Neural cell (in vitro differentiated cells): ENCODE measurements at regions not wholly inside any gene's neighbourhood (a gene's known extent, or its start where the extent isn't known, plus 50 kb on each side); places are given as distances from the start of the nearest gene placed in this dataset.

Experiments
- CTCF ChIP-seq: fragments of 450-650 bp; IDR thresholded peaks from 2 replicates; pipeline ENCODE4 v1.5.1; 2014; ENCODE audit warnings: antibody characterized with exemption, mild to moderate bottlenecking, moderate library complexity; ENCODE audit not compliant: poor library complexity, severe bottlenecking
- EP300 ChIP-seq: fragments of 450-650 bp; conservative IDR thresholded peaks from 2 replicates; pipeline ENCODE4 v1.6.1; 2014; ENCODE audit warnings: antibody characterized with exemption, mild to moderate bottlenecking, moderate library complexity; ENCODE audit not compliant: poor library complexity, severe bottlenecking
- EZH2 ChIP-seq: fragments of 200-600, 300-800 bp; shearing (Covaris generic), sonication (generic); IDR thresholded peaks from 2 replicates; pipeline ENCODE4 v1.6.1; 2014; ENCODE audit warnings: antibody characterized with exemption, low read length, borderline replicate concordance, mild to moderate bottlenecking; ENCODE audit not compliant: insufficient read depth, poor library complexity, severe bottlenecking
- POLR2AphosphoS5 ChIP-seq: IDR thresholded peaks from 2 replicates; pipeline ENCODE4 v1.6.1; 2012
- RAD21 ChIP-seq: fragments of 450-650 bp; conservative IDR thresholded peaks from 2 replicates; pipeline ENCODE4 v1.6.1; 2014; ENCODE audit warnings: antibody characterized with exemption, mild to moderate bottlenecking, moderate library complexity
- TAF1 ChIP-seq: IDR thresholded peaks from 2 replicates; pipeline ENCODE4 v1.6.1; 2012; ENCODE audit warnings: low read depth

- TF ChIP-seq CTCF (no peak), POLR2AphosphoS5 (no peak), EZH2 (no peak), RAD21 (no peak), TAF1 (no peak), EP300 (no peak)
These were observed 799.5 kb downstream of the LTN1 start for GRCh38 chr21:28193189-28193588.
